ENCODE measurements at regions not wholly inside any gene's neighbourhood (a gene's known extent, or its start where the extent isn't known, plus 50 kb on each side); places are given as distances from the start of the nearest gene placed in this dataset.

DNA sequence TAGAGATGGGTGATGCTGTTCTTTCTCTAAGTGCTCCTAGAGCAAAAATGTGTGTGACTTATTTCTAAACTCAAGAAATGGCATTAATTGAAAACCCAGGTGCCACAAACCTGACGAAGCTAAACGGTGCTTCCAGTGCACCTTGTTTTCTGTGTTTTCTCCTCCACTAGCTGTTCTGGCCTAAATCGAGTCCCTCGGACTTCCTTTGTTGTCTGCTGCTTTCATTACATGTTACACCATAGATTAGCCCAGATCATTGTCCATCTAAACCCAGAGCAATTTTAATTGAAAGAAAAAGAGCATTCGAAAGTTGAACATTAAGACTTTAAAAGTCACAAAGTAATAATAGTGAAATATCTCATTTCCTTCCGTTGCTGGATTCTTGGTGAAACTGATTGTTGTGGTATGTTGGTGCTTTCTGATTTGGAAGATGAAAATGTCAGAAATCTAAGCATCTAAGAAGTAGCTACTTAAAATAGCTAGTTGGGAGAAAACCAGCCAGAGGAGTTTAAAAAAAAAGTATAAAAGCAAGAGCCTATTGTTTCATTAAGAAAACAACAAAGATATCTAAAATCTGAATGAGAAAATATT, 219.6 kb upstream of the G2E3 start:
- H3K9ac ChIP-seq = no peak overlapping the region
- no peak overlapping the region for H3K27ac ChIP-seq (ENCODE audit: low read depth in 2 of 2, low read length in 1 of 2)
- CTCF ChIA-PET = no interaction called here
- H3K79me2 ChIP-seq (ENCODE audit: insufficient read depth) = no peaks in the 10 kb centered on the region
- TF ChIP-seq GABPA (IDR thresholded peaks at IDR 0.05; ENCODE audit: low read depth) (no peak), FOXM1 (IDR thresholded peaks at IDR 0.05; ENCODE audit: low read depth) (no peak), RXRA (IDR thresholded peaks at IDR 0.05; ENCODE audit: borderline replicate concordance, low read depth) (no peak), RFX5 (IDR thresholded peaks at IDR 0.05; ENCODE audit: low read length) (no peak)
- TF ChIP-seq, protein P1, sequence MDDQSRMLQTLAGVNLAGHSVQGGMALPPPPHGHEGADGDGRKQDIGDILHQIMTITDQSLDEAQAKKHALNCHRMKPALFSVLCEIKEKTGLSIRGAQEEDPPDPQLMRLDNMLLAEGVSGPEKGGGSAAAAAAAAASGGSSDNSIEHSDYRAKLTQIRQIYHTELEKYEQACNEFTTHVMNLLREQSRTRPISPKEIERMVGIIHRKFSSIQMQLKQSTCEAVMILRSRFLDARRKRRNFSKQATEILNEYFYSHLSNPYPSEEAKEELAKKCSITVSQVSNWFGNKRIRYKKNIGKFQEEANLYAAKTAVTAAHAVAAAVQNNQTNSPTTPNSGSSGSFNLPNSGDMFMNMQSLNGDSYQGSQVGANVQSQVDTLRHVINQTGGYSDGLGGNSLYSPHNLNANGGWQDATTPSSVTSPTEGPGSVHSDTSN (IDR thresholded peaks at IDR 0.05) = no peak
- TF ChIP-seq, protein P2, sequence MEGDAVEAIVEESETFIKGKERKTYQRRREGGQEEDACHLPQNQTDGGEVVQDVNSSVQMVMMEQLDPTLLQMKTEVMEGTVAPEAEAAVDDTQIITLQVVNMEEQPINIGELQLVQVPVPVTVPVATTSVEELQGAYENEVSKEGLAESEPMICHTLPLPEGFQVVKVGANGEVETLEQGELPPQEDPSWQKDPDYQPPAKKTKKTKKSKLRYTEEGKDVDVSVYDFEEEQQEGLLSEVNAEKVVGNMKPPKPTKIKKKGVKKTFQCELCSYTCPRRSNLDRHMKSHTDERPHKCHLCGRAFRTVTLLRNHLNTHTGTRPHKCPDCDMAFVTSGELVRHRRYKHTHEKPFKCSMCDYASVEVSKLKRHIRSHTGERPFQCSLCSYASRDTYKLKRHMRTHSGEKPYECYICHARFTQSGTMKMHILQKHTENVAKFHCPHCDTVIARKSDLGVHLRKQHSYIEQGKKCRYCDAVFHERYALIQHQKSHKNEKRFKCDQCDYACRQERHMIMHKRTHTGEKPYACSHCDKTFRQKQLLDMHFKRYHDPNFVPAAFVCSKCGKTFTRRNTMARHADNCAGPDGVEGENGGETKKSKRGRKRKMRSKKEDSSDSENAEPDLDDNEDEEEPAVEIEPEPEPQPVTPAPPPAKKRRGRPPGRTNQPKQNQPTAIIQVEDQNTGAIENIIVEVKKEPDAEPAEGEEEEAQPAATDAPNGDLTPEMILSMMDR (IDR thresholded peaks at IDR 0.05) = no peak
- H2AFZ ChIP-seq (ENCODE audit: low read depth) = no peak overlapping the region
- no peak overlapping the region for H3K4me3 ChIP-seq (ENCODE audit: low read depth in 2 of 2, low read length in 1 of 2)
- H3K9me2 ChIP-seq = no peaks in the 10 kb centered on the region
- no peak overlapping the region for H3K4me2 ChIP-seq
- DNase-seq = no peak
- POLR2A ChIA-PET = no interaction called here
- no peaks in the 10 kb centered on the region for H4K20me1 ChIP-seq (ENCODE audit: insufficient read depth)
- H3K36me3 ChIP-seq (replicated peaks in 1 of 2; ENCODE audit: control insufficient read depth in 1 of 2, insufficient read depth in 2 of 2, low read length in 1 of 2) = no peaks in the 10 kb centered on the region
- H3K4me1 ChIP-seq (ENCODE audit: control insufficient read depth in 1 of 2, insufficient read depth in 2 of 2, low read depth in 1 of 2, low read length in 1 of 2) = no peaks in the 10 kb centered on the region
- no peaks in the 10 kb centered on the region for H3F3A ChIP-seq (replicated peaks; ENCODE audit: insufficient read depth)
- H3K27me3 ChIP-seq (ENCODE audit: insufficient read depth) = peaks cover 5% of the 10 kb centered on the region; the same call in 1 of the 2 replicates
- no peaks in the 10 kb centered on the region for H3K9me3 ChIP-seq
- 7% methylated on average over 6 of the region's 6 CpGs for WGBS (ENCODE audit: low lambda C conversion rate)

DNA sequence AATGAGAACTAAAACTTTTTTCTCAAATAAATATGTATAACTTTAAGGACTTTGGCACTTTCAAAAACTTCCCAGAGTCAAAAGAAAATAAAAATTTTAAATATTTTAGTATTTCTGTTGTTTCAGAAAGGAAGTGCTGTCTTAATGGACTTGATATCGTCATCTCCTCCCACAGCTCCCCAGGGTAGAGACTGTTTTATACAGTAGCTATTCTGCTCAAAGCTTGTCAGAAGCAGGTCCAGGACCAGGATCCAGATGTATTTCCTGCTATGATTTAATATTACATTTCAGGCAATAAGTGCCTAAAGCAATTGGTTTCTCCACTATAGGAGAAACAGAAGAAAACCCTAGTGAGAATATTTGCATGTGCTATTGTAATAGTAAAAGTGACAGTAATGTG, 218.5 kb upstream of the G2E3 start:
- CTCF ChIA-PET = no interaction called here
- Histone ChIP-seq H3K9me2 (no peaks in the 10 kb centered on the region), H3K9ac (no peak overlapping the region), H3K27ac (ENCODE audit: low read depth in 2 of 2, low read length in 1 of 2) (no peak overlapping the region), H3K4me3 (ENCODE audit: low read depth in 2 of 2, low read length in 1 of 2) (no peak overlapping the region), H3K4me2 (no peak overlapping the region), H4K20me1 (ENCODE audit: insufficient read depth) (no peaks in the 10 kb centered on the region), H3K79me2 (ENCODE audit: insufficient read depth) (no peaks in the 10 kb centered on the region), H3K36me3 (replicated peaks in 1 of 2; ENCODE audit: control insufficient read depth in 1 of 2, insufficient read depth in 2 of 2, low read length in 1 of 2) (no peaks in the 10 kb centered on the region), H3K4me1 (ENCODE audit: control insufficient read depth in 1 of 2, insufficient read depth in 2 of 2, low read depth in 1 of 2, low read length in 1 of 2) (no peaks in the 10 kb centered on the region), H3F3A (replicated peaks; ENCODE audit: insufficient read depth) (no peaks in the 10 kb centered on the region), H3K9me3 (no peaks in the 10 kb centered on the region), H3K27me3 (ENCODE audit: insufficient read depth) (peaks cover 5% of the 10 kb centered on the region; the same call in 1 of the 2 replicates), H2AFZ (ENCODE audit: low read depth) (no peak overlapping the region)
- 26% methylated on average over 1 of the region's 1 CpG for WGBS (ENCODE audit: low lambda C conversion rate)
- POLR2A ChIA-PET = no interaction called here
- no peak for DNase-seq
- TF ChIP-seq RFX5 (IDR thresholded peaks at IDR 0.05; ENCODE audit: low read length) = no peak
- no peak for TF ChIP-seq EZH2phosphoT487 (IDR thresholded peaks at IDR 0.05; ENCODE audit: borderline replicate concordance, low read depth)

DNA sequence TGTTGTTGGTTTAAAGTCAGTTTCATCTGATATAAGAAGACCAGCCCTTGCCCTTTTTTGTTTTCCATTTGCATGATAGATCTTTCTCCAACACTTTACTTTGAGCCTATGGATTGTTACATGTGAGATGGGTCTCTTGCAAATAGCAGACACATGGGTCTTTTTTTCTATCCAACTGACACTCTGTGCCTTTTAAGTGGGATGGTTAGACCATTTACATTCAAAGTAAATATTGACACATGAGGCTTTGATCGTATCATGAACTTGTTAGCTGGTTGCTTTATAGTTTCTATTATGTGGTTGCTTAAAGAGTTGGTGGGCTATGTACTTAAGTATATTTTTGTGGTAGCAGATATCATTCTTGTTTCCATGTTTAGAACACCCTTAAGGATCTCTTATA, 213.4 kb upstream of the G2E3 start:
- H3K36me3 ChIP-seq (replicated peaks in 1 of 2; ENCODE audit: control insufficient read depth in 1 of 2, insufficient read depth in 2 of 2, low read length in 1 of 2) = no peaks in the 10 kb centered on the region
- H3K9me2 ChIP-seq = no peaks in the 10 kb centered on the region
- H2AFZ ChIP-seq (ENCODE audit: low read depth) = no peak overlapping the region
- no peak overlapping the region for H3K9ac ChIP-seq
- H3K27me3 ChIP-seq (ENCODE audit: insufficient read depth) = no peaks in the 10 kb centered on the region
- 0% methylated on average over 1 of the region's 1 CpG for WGBS (ENCODE audit: low lambda C conversion rate)
- POLR2A ChIA-PET = no interaction called here
- DNase-seq = no peak
- no peaks in the 10 kb centered on the region for H4K20me1 ChIP-seq (ENCODE audit: insufficient read depth)
- H3K4me1 ChIP-seq (ENCODE audit: control insufficient read depth in 1 of 2, insufficient read depth in 2 of 2, low read depth in 1 of 2, low read length in 1 of 2) = no peaks in the 10 kb centered on the region
- H3K4me2 ChIP-seq = no peak overlapping the region
- no peak overlapping the region for H3K4me3 ChIP-seq (ENCODE audit: low read depth in 2 of 2, low read length in 1 of 2)
- H3K79me2 ChIP-seq (ENCODE audit: insufficient read depth) = no peaks in the 10 kb centered on the region
- no peaks in the 10 kb centered on the region for H3K9me3 ChIP-seq
- H3F3A ChIP-seq (replicated peaks; ENCODE audit: insufficient read depth) = no peaks in the 10 kb centered on the region
- no peak overlapping the region for H3K27ac ChIP-seq (ENCODE audit: low read depth in 2 of 2, low read length in 1 of 2)
- CTCF ChIA-PET = no interaction called here
- TF ChIP-seq POLR2AphosphoS5 (IDR thresholded peaks at IDR 0.05; ENCODE audit: low read depth, low read length) = no peak
- TF ChIP-seq SMC3 (IDR thresholded peaks at IDR 0.05; ENCODE audit: low read depth, low read length) = no peak
- TF ChIP-seq, protein P3, sequence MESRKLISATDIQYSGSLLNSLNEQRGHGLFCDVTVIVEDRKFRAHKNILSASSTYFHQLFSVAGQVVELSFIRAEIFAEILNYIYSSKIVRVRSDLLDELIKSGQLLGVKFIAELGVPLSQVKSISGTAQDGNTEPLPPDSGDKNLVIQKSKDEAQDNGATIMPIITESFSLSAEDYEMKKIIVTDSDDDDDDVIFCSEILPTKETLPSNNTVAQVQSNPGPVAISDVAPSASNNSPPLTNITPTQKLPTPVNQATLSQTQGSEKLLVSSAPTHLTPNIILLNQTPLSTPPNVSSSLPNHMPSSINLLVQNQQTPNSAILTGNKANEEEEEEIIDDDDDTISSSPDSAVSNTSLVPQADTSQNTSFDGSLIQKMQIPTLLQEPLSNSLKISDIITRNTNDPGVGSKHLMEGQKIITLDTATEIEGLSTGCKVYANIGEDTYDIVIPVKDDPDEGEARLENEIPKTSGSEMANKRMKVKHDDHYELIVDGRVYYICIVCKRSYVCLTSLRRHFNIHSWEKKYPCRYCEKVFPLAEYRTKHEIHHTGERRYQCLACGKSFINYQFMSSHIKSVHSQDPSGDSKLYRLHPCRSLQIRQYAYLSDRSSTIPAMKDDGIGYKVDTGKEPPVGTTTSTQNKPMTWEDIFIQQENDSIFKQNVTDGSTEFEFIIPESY (IDR thresholded peaks at IDR 0.05; ENCODE audit: borderline replicate concordance, low read depth) = no peak
- TF ChIP-seq GATA2 (CRISPR knock-in tag; IDR thresholded peaks at IDR 0.05) = no peak
- no peak for TF ChIP-seq FOSL2 (IDR thresholded peaks at IDR 0.05; ENCODE audit: borderline replicate concordance, low read depth)
- TF ChIP-seq, protein P2 (IDR thresholded peaks at IDR 0.05) = no peak
- no peak for TF ChIP-seq YY1 (IDR thresholded peaks at IDR 0.05; ENCODE audit: low read depth)
- no peak for TF ChIP-seq SIN3A (IDR thresholded peaks at IDR 0.05; ENCODE audit: borderline replicate concordance, low read depth, low read length)
- TF ChIP-seq RFX5 (IDR thresholded peaks at IDR 0.05; ENCODE audit: low read length) = no peak
- no peak for TF ChIP-seq TCF12 (IDR thresholded peaks at IDR 0.05)

Measured in SK-N-SH (cell line).